GM20000 (cell line): ENCODE measurements at regions not wholly inside any gene's neighbourhood (a gene's known extent, or its start where the extent isn't known, plus 50 kb on each side); places are given as distances from the start of the nearest gene placed in this dataset.

ENCODE experiments used
- DNase-seq: peaks from one replicate; pipeline ENCODE4 v3.0.0; 2012; ENCODE audit warnings: low spot score
- CTCF ChIP-seq: IDR thresholded peaks from 2 replicates; pipeline ENCODE4 v1.5.1; 2012; ENCODE audit warnings: mild to moderate bottlenecking, control low read depth; ENCODE audit errors: extremely low read depth, missing control alignments

GRCh38 chr14:56487761-56488160 lies 91.8 kb upstream of the TMEM260 start:
- no peak for TF ChIP-seq CTCF
- DNase-seq = no peak

GRCh38 chr14:56488306-56488705 lies 91.3 kb upstream of the TMEM260 start:
- no peak for TF ChIP-seq CTCF
- DNase-seq = no peak

- no peak for TF ChIP-seq CTCF
- DNase-seq = peak; percentile 25
Measured at GRCh38 chr14:56490379-56490778, 89.2 kb upstream of the TMEM260 start.

- DNase-seq = peak; percentile 39
- TF ChIP-seq CTCF = peak; percentile 27
Measured at GRCh38 chr14:56491299-56492285, 88.0 kb upstream of the TMEM260 start.

- DNase-seq = no peak
- TF ChIP-seq CTCF = no peak
Measured at GRCh38 chr14:56494167-56494566, 85.4 kb upstream of the TMEM260 start.

GRCh38 chr14:56498112-56498511 lies 81.5 kb upstream of the TMEM260 start:
- no peak for DNase-seq
- no peak for TF ChIP-seq CTCF

- DNase-seq = no peak
Measured at GRCh38 chr14:56501909-56502530, 77.6 kb upstream of the TMEM260 start.

More at GRCh38 chr14:56501909-56502530, 77.6 kb upstream of the TMEM260 start:
- no peak for TF ChIP-seq CTCF
